ENCODE measurements at regions not wholly inside any gene's neighbourhood (a gene's known extent, or its start where the extent isn't known, plus 50 kb on each side); places are given as distances from the start of the nearest gene placed in this dataset.

DNA sequence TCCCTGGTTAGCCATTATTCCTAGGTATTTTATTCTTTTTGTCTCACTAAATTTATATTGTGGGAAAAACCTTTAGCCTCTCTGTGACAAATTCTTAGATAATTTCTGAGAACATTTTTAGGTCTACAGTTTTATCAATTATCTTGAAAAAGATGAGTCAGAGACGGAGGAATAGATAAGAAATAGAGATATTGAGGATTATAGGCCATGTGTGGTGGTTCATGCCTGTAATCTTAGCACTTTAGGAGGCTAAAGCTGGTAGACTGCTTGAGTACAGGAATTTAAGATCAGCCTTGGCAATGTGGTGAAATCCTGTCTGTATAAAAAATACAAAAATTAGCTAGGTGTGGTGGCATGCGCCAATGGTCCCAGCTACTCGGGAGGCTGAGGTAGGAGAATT, 960.2 kb downstream of the SQOR start:
- Histone ChIP-seq H2BK20ac (ENCODE audit: low read depth, low read length, poor library complexity, severe bottlenecking) (no peak overlapping the region), H2AFZ (ENCODE audit: low read length) (no peak overlapping the region), H2AK5ac (ENCODE audit: insufficient read length, low read length) (no peak overlapping the region), H3K27me3 (ENCODE audit: insufficient read depth, low read length) (no peaks in the 10 kb centered on the region), H3K23me2 (ENCODE audit: insufficient read length, low read depth, low read length, poor library complexity, severe bottlenecking) (no peaks in the 10 kb centered on the region), H2BK15ac (ENCODE audit: low read depth, low read length) (no peak overlapping the region), H4K91ac (ENCODE audit: insufficient read length, low read depth, low read length) (no peak overlapping the region), H3K18ac (ENCODE audit: insufficient read length, low read depth, low read length) (no peak overlapping the region), H3K9me3 (ENCODE audit: control insufficient read depth, low read depth, low read length) (no peaks in the 10 kb centered on the region), H3K79me2 (ENCODE audit: insufficient read depth, low read length) (no peaks in the 10 kb centered on the region), H2BK5ac (ENCODE audit: insufficient read length, low read length) (no peak overlapping the region), H3K27ac (ENCODE audit: insufficient read length, low read depth, low read length) (no peak overlapping the region), H3K56ac (ENCODE audit: insufficient read length, low read depth, low read length) (no peak overlapping the region), H4K5ac (ENCODE audit: insufficient read length, low read depth, low read length) (no peak overlapping the region), H4K20me1 (ENCODE audit: control insufficient read depth, insufficient read depth, insufficient read length) (no peaks in the 10 kb centered on the region), H3K4me1 (ENCODE audit: insufficient read depth, low read length) (no peaks in the 10 kb centered on the region), H3K4ac (ENCODE audit: low read depth, low read length) (no peak overlapping the region), H3K23ac (ENCODE audit: insufficient read length, low read depth, low read length) (no peak overlapping the region), H3T11ph (ENCODE audit: low read length) (no peak overlapping the region), H3K79me1 (ENCODE audit: insufficient read depth, low read depth, low read length, poor library complexity, severe bottlenecking) (no peaks in the 10 kb centered on the region), H2BK120ac (ENCODE audit: low read depth, low read length, poor library complexity, severe bottlenecking) (no peak overlapping the region), H3K14ac (ENCODE audit: insufficient read depth, low read length) (no peak overlapping the region), H4K8ac (replicated peaks; ENCODE audit: insufficient read length, low read depth, low read length) (no peak overlapping the region), H3K9ac (ENCODE audit: extremely low read depth, insufficient read length, low read length) (no peak overlapping the region), H3K4me2 (ENCODE audit: insufficient read depth, insufficient read length, low read length) (no peak overlapping the region), H2BK12ac (ENCODE audit: insufficient read length, low read depth, low read length) (no peak overlapping the region)
- 0 out of 7 replicates have a peak, but pooled peaks cover 0 to 4% (median 0%) of the 10 kb centered on the region in 3 experiments for H3K36me3 Mint-ChIP-seq (ENCODE audit: insufficient read depth in 1 of 3, low read depth in 3 of 3)
- H3K4me1 Mint-ChIP-seq = no peaks in the 10 kb centered on the region
- H3K27ac Mint-ChIP-seq = no peak overlapping the region
- whole genome bisulfite sequencing (ENCODE audit: extremely low coverage, insufficient read length, low lambda C conversion rate) = no CpG with 5 or more reads among the region's 3 CpGs
- DNase-seq = no peak
- H3K27me3 Mint-ChIP-seq (ENCODE audit: low read depth) = no peaks in the 10 kb centered on the region; the same call in 1 of the 2 replicates
- no peak overlapping the region for H3K4me3 Mint-ChIP-seq
- TF ChIP-seq, protein P1, sequence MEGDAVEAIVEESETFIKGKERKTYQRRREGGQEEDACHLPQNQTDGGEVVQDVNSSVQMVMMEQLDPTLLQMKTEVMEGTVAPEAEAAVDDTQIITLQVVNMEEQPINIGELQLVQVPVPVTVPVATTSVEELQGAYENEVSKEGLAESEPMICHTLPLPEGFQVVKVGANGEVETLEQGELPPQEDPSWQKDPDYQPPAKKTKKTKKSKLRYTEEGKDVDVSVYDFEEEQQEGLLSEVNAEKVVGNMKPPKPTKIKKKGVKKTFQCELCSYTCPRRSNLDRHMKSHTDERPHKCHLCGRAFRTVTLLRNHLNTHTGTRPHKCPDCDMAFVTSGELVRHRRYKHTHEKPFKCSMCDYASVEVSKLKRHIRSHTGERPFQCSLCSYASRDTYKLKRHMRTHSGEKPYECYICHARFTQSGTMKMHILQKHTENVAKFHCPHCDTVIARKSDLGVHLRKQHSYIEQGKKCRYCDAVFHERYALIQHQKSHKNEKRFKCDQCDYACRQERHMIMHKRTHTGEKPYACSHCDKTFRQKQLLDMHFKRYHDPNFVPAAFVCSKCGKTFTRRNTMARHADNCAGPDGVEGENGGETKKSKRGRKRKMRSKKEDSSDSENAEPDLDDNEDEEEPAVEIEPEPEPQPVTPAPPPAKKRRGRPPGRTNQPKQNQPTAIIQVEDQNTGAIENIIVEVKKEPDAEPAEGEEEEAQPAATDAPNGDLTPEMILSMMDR (conservative IDR thresholded peaks at IDR 0.05) = no peak
- peaks cover 4 to 5% of the 10 kb centered on the region in 2 experiments; a peak in 3 of 5 replicates for H3K9me3 Mint-ChIP-seq

All from H9 (cell line).